ENCODE measurements at regions not wholly inside any gene's neighbourhood (a gene's known extent, or its start where the extent isn't known, plus 50 kb on each side); places are given as distances from the start of the nearest gene placed in this dataset.

- TF ChIP-seq CTCF (IDR thresholded peaks at IDR 0.05) = no peak
- H3K27me3 ChIP-seq (replicated peaks; ENCODE audit: insufficient read depth) = no peaks in the 10 kb centered on the region
- no peak overlapping the region for H3K27ac ChIP-seq
- no peaks in the 10 kb centered on the region for H3K36me3 ChIP-seq
- no peaks in the 10 kb centered on the region for H3K9me3 ChIP-seq
- no peak overlapping the region for H3K4me3 ChIP-seq
- ATAC-seq (ENCODE audit: insufficient number of reproducible peaks, low FRiP score, low read depth) (no peak), DNase-seq (ENCODE audit: low spot score) (no peak)
- H3K4me1 ChIP-seq (ENCODE audit: control insufficient read depth in 1 of 2, low read depth in 2 of 2) = peaks cover 4 to 17% of the 10 kb centered on the region in 2 donors
Measured at GRCh38 chr2:176732780-176733179, 463.5 kb downstream of the MTX2 start.

GRCh38 chr2:176733698-176734430 lies 464.6 kb downstream of the MTX2 start:
- H3K4me1 ChIP-seq (ENCODE audit: control insufficient read depth in 1 of 2, low read depth in 2 of 2) = peaks cover 4 to 13% of the 10 kb centered on the region in 2 donors
- H3K27ac ChIP-seq = no peak overlapping the region
- no peaks in the 10 kb centered on the region for H3K36me3 ChIP-seq
- H3K9me3 ChIP-seq = no peaks in the 10 kb centered on the region
- no peak for DNase-seq (ENCODE audit: low spot score)
- H3K27me3 ChIP-seq (replicated peaks; ENCODE audit: insufficient read depth) = no peaks in the 10 kb centered on the region
- no peak for TF ChIP-seq CTCF (IDR thresholded peaks at IDR 0.05)
- ATAC-seq (ENCODE audit: insufficient number of reproducible peaks, low FRiP score, low read depth) = no peak
- no peak overlapping the region for H3K4me3 ChIP-seq

GRCh38 chr2:176734868-176735267 lies 465.6 kb downstream of the MTX2 start:
- Histone ChIP-seq H3K9me3 (no peaks in the 10 kb centered on the region), H3K27ac (no peak overlapping the region), H3K4me1 (ENCODE audit: control insufficient read depth in 1 of 2, low read depth in 2 of 2) (peaks cover 0 to 6% of the 10 kb centered on the region in 2 donors), H3K4me3 (no peak overlapping the region), H3K36me3 (no peaks in the 10 kb centered on the region), H3K27me3 (replicated peaks; ENCODE audit: insufficient read depth) (no peaks in the 10 kb centered on the region)
- no peak for ATAC-seq (ENCODE audit: insufficient number of reproducible peaks, low FRiP score, low read depth)
- TF ChIP-seq CTCF (IDR thresholded peaks at IDR 0.05) = no peak
- no peak for DNase-seq (ENCODE audit: low spot score)

- no peaks in the 10 kb centered on the region for H3K36me3 ChIP-seq
- H3K9me3 ChIP-seq = no peaks in the 10 kb centered on the region
- H3K27me3 ChIP-seq (replicated peaks; ENCODE audit: insufficient read depth) = no peaks in the 10 kb centered on the region
- H3K4me3 ChIP-seq = no peak overlapping the region
- DNase-seq (ENCODE audit: low spot score) (no peak), ATAC-seq (ENCODE audit: insufficient number of reproducible peaks, low FRiP score, low read depth) (no peak)
- peaks cover 0 to 3% of the 10 kb centered on the region in 2 donors for H3K4me1 ChIP-seq (ENCODE audit: control insufficient read depth in 1 of 2, low read depth in 2 of 2)
- H3K27ac ChIP-seq = no peak overlapping the region
- TF ChIP-seq CTCF (IDR thresholded peaks at IDR 0.05) = no peak
Measured at GRCh38 chr2:176742271-176742670, 470.3 kb upstream of the HNRNPA3 start.

- Histone ChIP-seq H3K4me1 (ENCODE audit: control insufficient read depth in 1 of 2, low read depth in 2 of 2) (peaks cover 0 to 12% of the 10 kb centered on the region in 2 donors), H3K4me3 (no peak overlapping the region), H3K36me3 (no peaks in the 10 kb centered on the region), H3K27ac (no peak overlapping the region), H3K9me3 (no peaks in the 10 kb centered on the region), H3K27me3 (replicated peaks; ENCODE audit: insufficient read depth) (no peaks in the 10 kb centered on the region)
- ATAC-seq (ENCODE audit: insufficient number of reproducible peaks, low FRiP score, low read depth) (no peak), DNase-seq (ENCODE audit: low spot score) (no peak)
- TF ChIP-seq CTCF (IDR thresholded peaks at IDR 0.05) = no peak
Measured at GRCh38 chr2:176743671-176744070, 468.9 kb upstream of the HNRNPA3 start.

All from thoracic aorta (tissue), 2 donors.